WTC11 (cell line): ENCODE measurements at regions not wholly inside any gene's neighbourhood (a gene's known extent, or its start where the extent isn't known, plus 50 kb on each side); places are given as distances from the start of the nearest gene placed in this dataset.

Experiments used
- ATAC-seq: fragments of 200-7000 bp; cut with Tn5 transposase; 2 replicates; pipeline ENCODE4 v1.10.0; 2021; ENCODE audit warnings: mild to moderate bottlenecking, moderate library complexity
- CTCF ChIA-PET: fragments of 300-600 bp; sonication (Branson Sonifier 250); formaldehyde crosslinking; loops from one replicate; lab custom pipeline; 2021; ENCODE audit warnings: antibody characterized with exemption; lab: Charles Lee
- POLR2A ChIA-PET: fragments of 350-600 bp; sonication (Branson Sonifier 250); formaldehyde crosslinking; loops from one replicate; lab custom pipeline; 2021; ENCODE audit warnings: antibody characterized with exemption; lab: Charles Lee
- DNase-seq: peaks from one replicate; pipeline ENCODE4 v3.0.0; 2021; ENCODE audit warnings: low spot score
- H3K27ac Mint-ChIP-seq: 2 replicates; pipeline ENCODE4 v1.8.0; 2021; ENCODE audit warnings: mixed read lengths
- H3K27me3 Mint-ChIP-seq: 2 replicates; pipeline ENCODE4 v1.8.0; 2021; ENCODE audit warnings: low read depth, mild to moderate bottlenecking, moderate library complexity, mixed read lengths
- H3K36me3 Mint-ChIP-seq: 2 replicates; pipeline ENCODE4 v1.8.0; 2021; ENCODE audit warnings: mixed read lengths
- H3K4me1 Mint-ChIP-seq: 2 replicates; pipeline ENCODE4 v1.8.0; 2022; ENCODE audit warnings: mixed read lengths
- H3K4me3 Mint-ChIP-seq: 2 replicates; pipeline ENCODE4 v1.8.0; 2021; ENCODE audit warnings: mild to moderate bottlenecking, moderate library complexity, mixed read lengths
- H3K9me3 Mint-ChIP-seq: 2 replicates; pipeline ENCODE4 v1.8.0; 2021; ENCODE audit warnings: mixed read lengths
- CREB1 ChIP-seq: sonication (generic); formaldehyde crosslinking; IDR thresholded peaks from 2 replicates; pipeline ENCODE4 v1.8.0; 2023; ENCODE audit warnings: mild to moderate bottlenecking, missing genetic modification reagents
- ELF4 ChIP-seq: sonication (generic); formaldehyde crosslinking; IDR thresholded peaks from 2 replicates; pipeline ENCODE4 v1.8.1; 2022; ENCODE audit warnings: low read depth, mild to moderate bottlenecking, moderate library complexity, missing genetic modification reagents
- FOXJ3 ChIP-seq: sonication (generic); formaldehyde crosslinking; IDR thresholded peaks from 2 replicates; pipeline ENCODE4 v1.9.0; 2021; ENCODE audit warnings: missing genetic modification reagents, mild to moderate bottlenecking, borderline replicate concordance
- IRF2 ChIP-seq: sonication (generic); formaldehyde crosslinking; IDR thresholded peaks from 2 replicates; pipeline ENCODE4 v1.8.0; 2022; ENCODE audit warnings: low read depth, missing genetic modification reagents, borderline replicate concordance
- KAT7 ChIP-seq: sonication (generic); formaldehyde crosslinking; IDR thresholded peaks from 2 replicates; pipeline ENCODE4 v1.8.1; 2023; ENCODE audit warnings: missing genetic modification reagents, mild to moderate bottlenecking, borderline replicate concordance
- MXD4 ChIP-seq: fragments of 250-450 bp; sonication (Bioruptor Pico); IDR thresholded peaks from 2 replicates; pipeline ENCODE4 v1.8.0; 2021; ENCODE audit warnings: mild to moderate bottlenecking, moderate library complexity, borderline replicate concordance
- NFATC4 ChIP-seq: fragments of 250-450 bp; sonication (Bioruptor Pico); IDR thresholded peaks from 2 replicates; pipeline ENCODE4 v1.9.0; 2021; ENCODE audit warnings: mild to moderate bottlenecking
- NFYB ChIP-seq: sonication (generic); formaldehyde crosslinking; conservative IDR thresholded peaks from 2 replicates; pipeline ENCODE4 v1.8.0; 2022; ENCODE audit warnings: low read depth, missing genetic modification reagents
- RELA ChIP-seq: sonication (generic); formaldehyde crosslinking; IDR thresholded peaks from 2 replicates; pipeline ENCODE4 v1.8.1; 2022; ENCODE audit warnings: missing genetic modification reagents, mild to moderate bottlenecking, borderline replicate concordance
- RORB ChIP-seq: fragments of 250-450 bp; sonication (Bioruptor Pico); IDR thresholded peaks from 2 replicates; pipeline ENCODE4 v1.9.0; 2021; ENCODE audit warnings: mild to moderate bottlenecking
- SMAD3 ChIP-seq: sonication (generic); formaldehyde crosslinking; IDR thresholded peaks from 2 replicates; pipeline ENCODE4 v1.8.0; 2022; ENCODE audit warnings: missing genetic modification reagents, mild to moderate bottlenecking, borderline replicate concordance
- SOX15 ChIP-seq: fragments of 250-450 bp; sonication (Bioruptor Pico); IDR thresholded peaks from 2 replicates; pipeline ENCODE4 v1.9.0; 2021; ENCODE audit warnings: mild to moderate bottlenecking
- SP1 ChIP-seq: sonication (generic); formaldehyde crosslinking; conservative IDR thresholded peaks from 2 replicates; pipeline ENCODE4 v1.8.1; 2022; ENCODE audit warnings: missing genetic modification reagents
- TCF7 ChIP-seq: sonication (generic); formaldehyde crosslinking; IDR thresholded peaks from 2 replicates; pipeline ENCODE4 v1.8.0; 2022; ENCODE audit warnings: mild to moderate bottlenecking, low read depth, missing genetic modification reagents, moderate library complexity
- TEAD1 ChIP-seq: sonication (generic); formaldehyde crosslinking; IDR thresholded peaks from 2 replicates; pipeline ENCODE4 v1.8.0; 2022; ENCODE audit warnings: mild to moderate bottlenecking, missing genetic modification reagents
- ZNF138 ChIP-seq: sonication (generic); formaldehyde crosslinking; conservative IDR thresholded peaks from 2 replicates; pipeline ENCODE4 v1.8.1; 2022; ENCODE audit warnings: mild to moderate bottlenecking, moderate library complexity, missing genetic modification reagents
- ZNF219 ChIP-seq: sonication (generic); formaldehyde crosslinking; IDR thresholded peaks from 2 replicates; pipeline ENCODE4 v1.8.0; 2023; ENCODE audit warnings: missing genetic modification reagents, mild to moderate bottlenecking, borderline replicate concordance
- ZNF416 ChIP-seq: fragments of 250-450 bp; sonication (Bioruptor Pico); IDR thresholded peaks from 2 replicates; pipeline ENCODE4 v1.9.0; 2021; ENCODE audit warnings: mild to moderate bottlenecking, inconsistent platforms
- TF ChIP-seq, protein P1 (sequence below): fragments of 200-600 bp; IDR thresholded peaks from 2 replicates; pipeline ENCODE4 v1.8.0; 2022; ENCODE audit warnings: antibody characterized with exemption
- TF ChIP-seq, protein P2 (sequence below): sonication (generic); formaldehyde crosslinking; IDR thresholded peaks from 2 replicates; pipeline ENCODE4 v1.8.1; 2022; ENCODE audit warnings: low read depth, mild to moderate bottlenecking, moderate library complexity, missing genetic modification reagents, borderline replicate concordance
- TF ChIP-seq, protein P3 (sequence below): fragments of 250-450 bp; sonication (Bioruptor Pico); IDR thresholded peaks from 2 replicates; pipeline ENCODE4 v1.9.0; 2021; ENCODE audit warnings: mild to moderate bottlenecking, borderline replicate concordance
- TF ChIP-seq, protein P4 (sequence below): sonication (generic); formaldehyde crosslinking; IDR thresholded peaks from 2 replicates; pipeline ENCODE4 v1.8.1; 2023; ENCODE audit warnings: mild to moderate bottlenecking, missing genetic modification reagents, moderate library complexity

DNA sequence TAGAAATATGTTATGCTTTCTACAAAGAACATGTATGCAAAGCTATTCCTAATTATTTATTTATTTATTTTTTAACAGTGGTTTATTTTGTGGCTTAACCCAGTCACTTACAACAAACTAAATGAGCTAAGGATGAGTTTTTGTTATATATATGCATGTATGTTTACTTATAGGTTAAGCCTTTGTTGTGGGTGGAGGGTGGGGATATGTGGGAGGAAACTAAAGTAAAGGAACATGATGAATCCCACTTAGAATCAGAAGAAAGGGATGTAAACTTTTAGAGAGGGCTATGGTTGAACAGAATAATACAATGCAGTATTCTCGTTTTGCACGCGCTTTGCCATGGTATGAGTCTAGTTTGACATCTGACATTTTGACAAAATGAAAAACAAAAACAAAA is 321.0 kb upstream of the RUNX1 start:
- H3K27me3 Mint-ChIP-seq = no peaks in the 10 kb centered on the region
- TF ChIP-seq FOXJ3 (CRISPR knock-in tag) = no peak
- TF ChIP-seq NFYB = no peak
- TF ChIP-seq ZNF219 (CRISPR knock-in tag) = no peak
- TF ChIP-seq, protein P1, sequence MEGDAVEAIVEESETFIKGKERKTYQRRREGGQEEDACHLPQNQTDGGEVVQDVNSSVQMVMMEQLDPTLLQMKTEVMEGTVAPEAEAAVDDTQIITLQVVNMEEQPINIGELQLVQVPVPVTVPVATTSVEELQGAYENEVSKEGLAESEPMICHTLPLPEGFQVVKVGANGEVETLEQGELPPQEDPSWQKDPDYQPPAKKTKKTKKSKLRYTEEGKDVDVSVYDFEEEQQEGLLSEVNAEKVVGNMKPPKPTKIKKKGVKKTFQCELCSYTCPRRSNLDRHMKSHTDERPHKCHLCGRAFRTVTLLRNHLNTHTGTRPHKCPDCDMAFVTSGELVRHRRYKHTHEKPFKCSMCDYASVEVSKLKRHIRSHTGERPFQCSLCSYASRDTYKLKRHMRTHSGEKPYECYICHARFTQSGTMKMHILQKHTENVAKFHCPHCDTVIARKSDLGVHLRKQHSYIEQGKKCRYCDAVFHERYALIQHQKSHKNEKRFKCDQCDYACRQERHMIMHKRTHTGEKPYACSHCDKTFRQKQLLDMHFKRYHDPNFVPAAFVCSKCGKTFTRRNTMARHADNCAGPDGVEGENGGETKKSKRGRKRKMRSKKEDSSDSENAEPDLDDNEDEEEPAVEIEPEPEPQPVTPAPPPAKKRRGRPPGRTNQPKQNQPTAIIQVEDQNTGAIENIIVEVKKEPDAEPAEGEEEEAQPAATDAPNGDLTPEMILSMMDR = no peak
- no peak for TF ChIP-seq IRF2
- no peak for TF ChIP-seq TEAD1
- TF ChIP-seq SOX15 = no peak
- H3K4me1 Mint-ChIP-seq = peaks cover 15% of the 10 kb centered on the region
- no peak overlapping the region for H3K27ac Mint-ChIP-seq
- H3K4me3 Mint-ChIP-seq = no peak overlapping the region
- ATAC-seq = no peak
- POLR2A ChIA-PET = no interaction called here
- 0 out of 2 replicates have a peak, but pooled peaks cover 4% of the 10 kb centered on the region for H3K9me3 Mint-ChIP-seq
- no peak for DNase-seq
- CTCF ChIA-PET = no interaction called here
- H3K36me3 Mint-ChIP-seq = no peaks in the 10 kb centered on the region

DNA sequence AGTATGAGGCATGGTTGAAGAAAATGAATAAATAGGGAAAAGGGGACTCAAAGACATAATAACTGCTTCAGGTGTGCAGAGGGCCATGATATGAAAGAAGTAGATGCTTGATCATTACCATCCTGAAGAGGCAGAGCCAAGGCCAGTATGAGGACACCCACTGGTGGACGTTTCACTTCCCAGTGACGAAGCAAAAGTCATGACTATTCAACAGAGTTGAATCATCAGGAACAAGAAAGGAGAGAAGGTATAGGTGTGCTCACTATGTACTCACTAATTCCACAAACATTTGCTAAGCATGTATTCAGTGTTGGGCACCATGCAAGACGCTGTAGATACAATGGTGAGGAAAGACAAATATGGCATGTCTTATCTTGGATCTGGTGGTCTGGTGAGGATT is 319.2 kb upstream of the RUNX1 start:
- no peaks in the 10 kb centered on the region for H3K27me3 Mint-ChIP-seq
- H3K4me1 Mint-ChIP-seq = peaks cover 15% of the 10 kb centered on the region
- TF ChIP-seq NFYB (no peak), SOX15 (no peak), MXD4 (CRISPR knock-in tag) (no peak), ZNF416 (CRISPR knock-in tag) (no peak), RELA (CRISPR knock-in tag) (no peak), NFATC4 (CRISPR knock-in tag) (no peak), IRF2 (no peak), SP1 (CRISPR knock-in tag) (no peak), KAT7 (CRISPR knock-in tag) (no peak), ZNF138 (CRISPR knock-in tag) (no peak), CREB1 (no peak), TCF7 (CRISPR knock-in tag) (no peak), ELF4 (CRISPR knock-in tag) (no peak), RORB (CRISPR knock-in tag) (no peak), SMAD3 (CRISPR knock-in tag) (no peak)
- TF ChIP-seq, protein P2, sequence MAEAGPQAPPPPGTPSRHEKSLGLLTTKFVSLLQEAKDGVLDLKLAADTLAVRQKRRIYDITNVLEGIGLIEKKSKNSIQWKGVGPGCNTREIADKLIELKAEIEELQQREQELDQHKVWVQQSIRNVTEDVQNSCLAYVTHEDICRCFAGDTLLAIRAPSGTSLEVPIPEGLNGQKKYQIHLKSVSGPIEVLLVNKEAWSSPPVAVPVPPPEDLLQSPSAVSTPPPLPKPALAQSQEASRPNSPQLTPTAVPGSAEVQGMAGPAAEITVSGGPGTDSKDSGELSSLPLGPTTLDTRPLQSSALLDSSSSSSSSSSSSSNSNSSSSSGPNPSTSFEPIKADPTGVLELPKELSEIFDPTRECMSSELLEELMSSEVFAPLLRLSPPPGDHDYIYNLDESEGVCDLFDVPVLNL (CRISPR knock-in tag) = no peak
- TF ChIP-seq, protein P3, sequence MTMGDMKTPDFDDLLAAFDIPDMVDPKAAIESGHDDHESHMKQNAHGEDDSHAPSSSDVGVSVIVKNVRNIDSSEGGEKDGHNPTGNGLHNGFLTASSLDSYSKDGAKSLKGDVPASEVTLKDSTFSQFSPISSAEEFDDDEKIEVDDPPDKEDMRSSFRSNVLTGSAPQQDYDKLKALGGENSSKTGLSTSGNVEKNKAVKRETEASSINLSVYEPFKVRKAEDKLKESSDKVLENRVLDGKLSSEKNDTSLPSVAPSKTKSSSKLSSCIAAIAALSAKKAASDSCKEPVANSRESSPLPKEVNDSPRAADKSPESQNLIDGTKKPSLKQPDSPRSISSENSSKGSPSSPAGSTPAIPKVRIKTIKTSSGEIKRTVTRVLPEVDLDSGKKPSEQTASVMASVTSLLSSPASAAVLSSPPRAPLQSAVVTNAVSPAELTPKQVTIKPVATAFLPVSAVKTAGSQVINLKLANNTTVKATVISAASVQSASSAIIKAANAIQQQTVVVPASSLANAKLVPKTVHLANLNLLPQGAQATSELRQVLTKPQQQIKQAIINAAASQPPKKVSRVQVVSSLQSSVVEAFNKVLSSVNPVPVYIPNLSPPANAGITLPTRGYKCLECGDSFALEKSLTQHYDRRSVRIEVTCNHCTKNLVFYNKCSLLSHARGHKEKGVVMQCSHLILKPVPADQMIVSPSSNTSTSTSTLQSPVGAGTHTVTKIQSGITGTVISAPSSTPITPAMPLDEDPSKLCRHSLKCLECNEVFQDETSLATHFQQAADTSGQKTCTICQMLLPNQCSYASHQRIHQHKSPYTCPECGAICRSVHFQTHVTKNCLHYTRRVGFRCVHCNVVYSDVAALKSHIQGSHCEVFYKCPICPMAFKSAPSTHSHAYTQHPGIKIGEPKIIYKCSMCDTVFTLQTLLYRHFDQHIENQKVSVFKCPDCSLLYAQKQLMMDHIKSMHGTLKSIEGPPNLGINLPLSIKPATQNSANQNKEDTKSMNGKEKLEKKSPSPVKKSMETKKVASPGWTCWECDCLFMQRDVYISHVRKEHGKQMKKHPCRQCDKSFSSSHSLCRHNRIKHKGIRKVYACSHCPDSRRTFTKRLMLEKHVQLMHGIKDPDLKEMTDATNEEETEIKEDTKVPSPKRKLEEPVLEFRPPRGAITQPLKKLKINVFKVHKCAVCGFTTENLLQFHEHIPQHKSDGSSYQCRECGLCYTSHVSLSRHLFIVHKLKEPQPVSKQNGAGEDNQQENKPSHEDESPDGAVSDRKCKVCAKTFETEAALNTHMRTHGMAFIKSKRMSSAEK = no peak
- TF ChIP-seq, protein P4, sequence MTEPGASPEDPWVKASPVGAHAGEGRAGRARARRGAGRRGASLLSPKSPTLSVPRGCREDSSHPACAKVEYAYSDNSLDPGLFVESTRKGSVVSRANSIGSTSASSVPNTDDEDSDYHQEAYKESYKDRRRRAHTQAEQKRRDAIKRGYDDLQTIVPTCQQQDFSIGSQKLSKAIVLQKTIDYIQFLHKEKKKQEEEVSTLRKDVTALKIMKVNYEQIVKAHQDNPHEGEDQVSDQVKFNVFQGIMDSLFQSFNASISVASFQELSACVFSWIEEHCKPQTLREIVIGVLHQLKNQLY = no peak
- H3K4me3 Mint-ChIP-seq = no peak overlapping the region
- POLR2A ChIA-PET = no interaction called here
- DNase-seq (no peak), ATAC-seq (no peak)
- CTCF ChIA-PET = no interaction called here
- peaks cover 9% of the 10 kb centered on the region for H3K9me3 Mint-ChIP-seq
- no peaks in the 10 kb centered on the region for H3K36me3 Mint-ChIP-seq
- H3K27ac Mint-ChIP-seq = no peak overlapping the region
